Effector memory CD4-positive, alpha-beta T cell (primary cell): ENCODE measurements at regions not wholly inside any gene's neighbourhood (a gene's known extent, or its start where the extent isn't known, plus 50 kb on each side); places are given as distances from the start of the nearest gene placed in this dataset.

ENCODE experiments used
- DNase-seq, 3 donors: peaks; one replicate each; pipeline ENCODE4 v3.0.0-alpha.2; 2020
- H3K27ac ChIP-seq: 2 replicates; pipeline ENCODE4 v1.7.0; 2013; ENCODE audit warnings: mild to moderate bottlenecking, low read length, moderate library complexity; ENCODE audit not compliant: insufficient read depth, poor library complexity, severe bottlenecking
- H3K27me3 ChIP-seq: replicated peaks from 2 replicates; pipeline ENCODE4 v1.7.0; 2013; ENCODE audit warnings: mild to moderate bottlenecking, low read length; ENCODE audit not compliant: insufficient read depth, control insufficient read depth, poor library complexity, severe bottlenecking
- H3K36me3 ChIP-seq: 2 replicates; pipeline ENCODE4 v1.7.0; 2013; ENCODE audit warnings: mild to moderate bottlenecking, low read length, moderate library complexity; ENCODE audit not compliant: control insufficient read depth, insufficient read depth
- H3K4me1 ChIP-seq: 2 replicates; pipeline ENCODE4 v1.7.0; 2013; ENCODE audit warnings: low read length, mild to moderate bottlenecking; ENCODE audit not compliant: control insufficient read depth, insufficient read depth, poor library complexity, severe bottlenecking
- H3K4me3 ChIP-seq: 2 replicates; pipeline ENCODE4 v1.7.0; 2013; ENCODE audit warnings: low read length, low read depth, mild to moderate bottlenecking; ENCODE audit not compliant: insufficient read depth, poor library complexity, severe bottlenecking
- H3K9me3 ChIP-seq: 2 replicates; pipeline ENCODE4 v1.7.0; 2013; ENCODE audit warnings: mild to moderate bottlenecking, low read length, moderate library complexity; ENCODE audit not compliant: control insufficient read depth

- Histone ChIP-seq H3K27me3 (no peaks in the 10 kb centered on the region), H3K36me3 (no peaks in the 10 kb centered on the region), H3K4me1 (no peaks in the 10 kb centered on the region), H3K27ac (no peak overlapping the region), H3K9me3 (no peaks in the 10 kb centered on the region), H3K4me3 (no peak overlapping the region)
- DNase-seq = no peak
Observed at GRCh38 chr4:130110770-130111169, 1014.8 kb downstream of the C4orf33 start.

- H3K4me3 ChIP-seq = no peak overlapping the region
- H3K9me3 ChIP-seq = no peaks in the 10 kb centered on the region
- no peaks in the 10 kb centered on the region for H3K4me1 ChIP-seq
- DNase-seq = no peak
- no peaks in the 10 kb centered on the region for H3K27me3 ChIP-seq
- no peak overlapping the region for H3K27ac ChIP-seq
- no peaks in the 10 kb centered on the region for H3K36me3 ChIP-seq
Observed at GRCh38 chr4:130124066-130124465, 1028.1 kb downstream of the C4orf33 start.

- H3K27ac ChIP-seq = no peak overlapping the region
- H3K4me1 ChIP-seq = no peaks in the 10 kb centered on the region
- no peak overlapping the region for H3K4me3 ChIP-seq
- no peaks in the 10 kb centered on the region for H3K27me3 ChIP-seq
- H3K36me3 ChIP-seq = no peaks in the 10 kb centered on the region
- no peaks in the 10 kb centered on the region for H3K9me3 ChIP-seq
- DNase-seq = no peak
Observed at GRCh38 chr4:130125467-130125866, 1029.5 kb downstream of the C4orf33 start.

GRCh38 chr4:130127297-130127696, 1031.3 kb downstream of the C4orf33 start:
- H3K27ac ChIP-seq = no peak overlapping the region
- no peaks in the 10 kb centered on the region for H3K9me3 ChIP-seq
- no peaks in the 10 kb centered on the region for H3K36me3 ChIP-seq
- no peaks in the 10 kb centered on the region for H3K4me1 ChIP-seq
- no peak for DNase-seq
- H3K4me3 ChIP-seq = no peak overlapping the region
- no peaks in the 10 kb centered on the region for H3K27me3 ChIP-seq

- DNase-seq = no peak
- Histone ChIP-seq H3K9me3 (no peaks in the 10 kb centered on the region), H3K36me3 (no peaks in the 10 kb centered on the region), H3K4me3 (no peak overlapping the region), H3K27me3 (no peaks in the 10 kb centered on the region), H3K4me1 (no peaks in the 10 kb centered on the region), H3K27ac (no peak overlapping the region)
Observed at GRCh38 chr4:130131536-130131935, 1035.6 kb downstream of the C4orf33 start.

- H3K9me3 ChIP-seq = no peaks in the 10 kb centered on the region
- no peaks in the 10 kb centered on the region for H3K27me3 ChIP-seq
- DNase-seq = no peak
- no peak overlapping the region for H3K27ac ChIP-seq
- no peak overlapping the region for H3K4me3 ChIP-seq
- no peaks in the 10 kb centered on the region for H3K4me1 ChIP-seq
- H3K36me3 ChIP-seq = no peaks in the 10 kb centered on the region
Observed at GRCh38 chr4:130141651-130142050, 1045.7 kb downstream of the C4orf33 start.

GRCh38 chr4:130143656-130144055, 1047.7 kb downstream of the C4orf33 start:
- Histone ChIP-seq H3K36me3 (no peaks in the 10 kb centered on the region), H3K4me3 (no peak overlapping the region), H3K27me3 (no peaks in the 10 kb centered on the region), H3K27ac (no peak overlapping the region), H3K4me1 (no peaks in the 10 kb centered on the region), H3K9me3 (no peaks in the 10 kb centered on the region)
- no peak for DNase-seq

- no peaks in the 10 kb centered on the region for H3K36me3 ChIP-seq
- no peaks in the 10 kb centered on the region for H3K9me3 ChIP-seq
- H3K4me1 ChIP-seq = no peaks in the 10 kb centered on the region
- H3K27me3 ChIP-seq = no peaks in the 10 kb centered on the region
- no peak overlapping the region for H3K27ac ChIP-seq
- DNase-seq = no peak
- H3K4me3 ChIP-seq = no peak overlapping the region
Observed at GRCh38 chr4:130146773-130147172, 1050.8 kb downstream of the C4orf33 start.

- Histone ChIP-seq H3K36me3 (no peaks in the 10 kb centered on the region), H3K27me3 (no peaks in the 10 kb centered on the region), H3K9me3 (no peaks in the 10 kb centered on the region), H3K27ac (no peak overlapping the region), H3K4me1 (no peaks in the 10 kb centered on the region), H3K4me3 (no peak overlapping the region)
- no peak for DNase-seq
Observed at GRCh38 chr4:130147641-130148040, 1051.7 kb downstream of the C4orf33 start.

GRCh38 chr4:130154901-130155300, 1058.9 kb downstream of the C4orf33 start:
- Histone ChIP-seq H3K36me3 (no peaks in the 10 kb centered on the region), H3K27me3 (no peaks in the 10 kb centered on the region), H3K9me3 (no peaks in the 10 kb centered on the region), H3K4me1 (no peaks in the 10 kb centered on the region), H3K27ac (no peak overlapping the region), H3K4me3 (no peak overlapping the region)
- DNase-seq = no peak

- no peaks in the 10 kb centered on the region for H3K27me3 ChIP-seq
- no peaks in the 10 kb centered on the region for H3K4me1 ChIP-seq
- H3K4me3 ChIP-seq = no peak overlapping the region
- no peak overlapping the region for H3K27ac ChIP-seq
- no peak for DNase-seq
- H3K36me3 ChIP-seq = no peaks in the 10 kb centered on the region
- no peaks in the 10 kb centered on the region for H3K9me3 ChIP-seq
Observed at GRCh38 chr4:130163701-130164100, 1067.7 kb downstream of the C4orf33 start.
